ENCODE measurements at regions not wholly inside any gene's neighbourhood (a gene's known extent, or its start where the extent isn't known, plus 50 kb on each side); places are given as distances from the start of the nearest gene placed in this dataset.
A peak's percentile ranks its signal among the peaks of the same experiment; 100 is the strongest.

DNA sequence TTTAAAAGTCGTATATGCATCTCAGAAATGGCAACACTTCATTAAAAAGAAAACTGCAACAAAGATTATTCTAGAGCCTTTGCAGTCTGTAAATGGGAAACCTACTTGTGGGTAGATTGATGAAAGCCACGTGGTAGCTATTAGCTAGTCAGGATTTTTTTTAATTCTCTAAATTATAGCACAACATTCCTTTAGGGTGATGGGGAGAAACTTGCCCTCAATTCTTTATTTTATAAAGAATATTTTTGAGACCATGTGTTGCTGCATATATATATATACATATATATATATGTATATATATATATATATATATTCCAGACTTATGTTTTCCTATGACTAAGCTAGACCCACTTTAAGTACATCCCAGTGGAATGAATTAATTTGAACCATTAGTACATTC is 118.0 kb downstream of the PPP1R3A start:
- no peak for DNase-seq (ENCODE audit: low read depth)
- H3K4me3 ChIP-seq (ENCODE audit: low read length), result no peak overlapping the region
- TF ChIP-seq, protein P1, sequence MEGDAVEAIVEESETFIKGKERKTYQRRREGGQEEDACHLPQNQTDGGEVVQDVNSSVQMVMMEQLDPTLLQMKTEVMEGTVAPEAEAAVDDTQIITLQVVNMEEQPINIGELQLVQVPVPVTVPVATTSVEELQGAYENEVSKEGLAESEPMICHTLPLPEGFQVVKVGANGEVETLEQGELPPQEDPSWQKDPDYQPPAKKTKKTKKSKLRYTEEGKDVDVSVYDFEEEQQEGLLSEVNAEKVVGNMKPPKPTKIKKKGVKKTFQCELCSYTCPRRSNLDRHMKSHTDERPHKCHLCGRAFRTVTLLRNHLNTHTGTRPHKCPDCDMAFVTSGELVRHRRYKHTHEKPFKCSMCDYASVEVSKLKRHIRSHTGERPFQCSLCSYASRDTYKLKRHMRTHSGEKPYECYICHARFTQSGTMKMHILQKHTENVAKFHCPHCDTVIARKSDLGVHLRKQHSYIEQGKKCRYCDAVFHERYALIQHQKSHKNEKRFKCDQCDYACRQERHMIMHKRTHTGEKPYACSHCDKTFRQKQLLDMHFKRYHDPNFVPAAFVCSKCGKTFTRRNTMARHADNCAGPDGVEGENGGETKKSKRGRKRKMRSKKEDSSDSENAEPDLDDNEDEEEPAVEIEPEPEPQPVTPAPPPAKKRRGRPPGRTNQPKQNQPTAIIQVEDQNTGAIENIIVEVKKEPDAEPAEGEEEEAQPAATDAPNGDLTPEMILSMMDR (conservative IDR thresholded peaks at IDR 0.05; ENCODE audit: low read depth, low read length), result no peak

DNA sequence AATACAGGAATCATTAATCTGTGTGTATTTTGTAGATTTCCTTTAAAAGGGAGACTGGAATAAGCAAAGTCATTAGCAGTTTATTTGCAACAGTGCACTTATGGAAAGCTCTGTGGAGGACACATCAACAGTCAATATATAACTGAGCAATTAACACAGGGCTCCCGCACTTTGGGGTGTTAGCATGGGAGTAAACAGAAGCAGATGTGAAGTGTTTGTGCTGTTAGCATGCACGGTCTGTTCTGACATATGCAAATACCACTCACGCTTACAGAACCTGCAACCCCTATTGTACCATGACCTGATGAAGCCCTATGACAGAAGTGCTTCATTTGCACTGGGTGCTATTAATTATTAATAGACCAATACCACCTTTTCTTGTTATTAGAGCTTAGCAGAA is 118.9 kb downstream of the PPP1R3A start:
- H3K4me3 ChIP-seq (ENCODE audit: low read length), result no peak overlapping the region
- DNase-seq (ENCODE audit: low read depth), result no peak
- TF ChIP-seq, protein P1 (conservative IDR thresholded peaks at IDR 0.05; ENCODE audit: low read depth, low read length), result no peak

DNA sequence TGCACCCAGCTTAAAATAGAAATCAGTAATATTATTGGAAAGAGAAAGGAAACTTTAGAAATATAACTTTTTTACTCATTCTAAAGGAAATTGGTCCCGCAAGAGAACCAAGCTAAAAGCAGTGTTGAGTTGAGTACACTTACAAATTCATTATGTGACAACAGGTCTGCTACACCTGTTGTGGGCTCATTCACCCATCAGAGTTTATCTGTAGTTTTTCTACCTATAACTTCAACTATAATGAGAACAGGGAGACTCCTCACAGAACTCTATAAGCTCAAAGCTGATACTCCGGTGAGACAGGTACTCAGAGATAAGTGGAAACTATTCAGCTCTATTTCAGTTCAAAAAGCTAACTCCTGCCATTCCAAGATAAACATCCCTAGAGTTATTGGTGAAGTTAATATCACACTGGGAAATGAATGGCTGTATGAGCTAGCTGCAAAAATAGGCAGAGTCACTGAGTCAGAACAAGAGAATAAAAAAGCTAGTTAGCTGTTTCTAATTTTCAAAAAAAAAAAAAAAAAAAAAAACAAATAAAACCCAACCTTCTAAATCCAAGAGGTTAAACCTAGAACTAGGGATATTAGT is 121.3 kb downstream of the PPP1R3A start:
- no peak for DNase-seq (ENCODE audit: low read depth)
- no peak overlapping the region for H3K4me3 ChIP-seq (ENCODE audit: low read length)
- TF ChIP-seq, protein P1 (conservative IDR thresholded peaks at IDR 0.05; ENCODE audit: low read depth, low read length), result no peak

DNA sequence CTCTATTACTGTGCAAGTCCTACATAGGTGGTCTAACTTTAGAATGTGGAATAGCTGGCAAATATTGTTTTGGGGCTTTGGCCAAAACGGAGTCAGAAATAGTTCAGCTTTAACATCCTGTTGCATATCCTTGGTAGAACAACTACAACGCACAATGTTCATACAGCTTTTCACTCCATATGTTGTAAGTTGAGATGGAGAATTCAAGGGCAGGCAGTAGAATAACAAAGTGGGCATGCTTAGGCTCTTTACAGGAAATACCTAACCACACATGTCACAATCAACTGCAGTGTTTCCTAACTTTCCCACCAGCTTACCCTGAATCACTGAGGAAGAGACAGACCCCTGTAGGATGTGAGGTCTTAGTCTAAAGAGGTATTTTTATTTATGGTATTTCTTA is 122.3 kb downstream of the PPP1R3A start:
- DNase-seq (ENCODE audit: low read depth), result peak; percentile 39
- no peak overlapping the region for H3K4me3 ChIP-seq (ENCODE audit: low read length)
- TF ChIP-seq, protein P1 (conservative IDR thresholded peaks at IDR 0.05; ENCODE audit: low read depth, low read length), result no peak

DNA sequence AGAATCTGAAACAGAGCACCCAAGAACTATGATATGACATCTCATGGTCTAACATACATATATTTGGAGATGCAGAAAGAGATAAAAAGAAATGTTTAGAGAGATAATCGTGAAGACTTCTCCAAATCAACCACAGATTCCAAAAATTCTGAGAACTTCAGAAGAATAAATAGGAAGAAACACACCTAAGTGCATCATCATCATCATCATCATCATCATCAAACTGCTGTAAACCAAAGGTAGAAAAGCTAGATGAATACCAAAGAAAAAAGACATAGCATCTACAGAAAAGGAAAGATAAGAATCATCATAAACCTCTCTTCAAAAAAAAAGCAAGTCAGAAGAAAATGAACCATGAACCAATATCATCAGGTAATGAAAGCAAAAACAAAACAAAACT is 124.2 kb downstream of the PPP1R3A start:
- TF ChIP-seq, protein P1 (conservative IDR thresholded peaks at IDR 0.05; ENCODE audit: low read depth, low read length), result no peak
- DNase-seq (ENCODE audit: low read depth), result no peak
- H3K4me3 ChIP-seq (ENCODE audit: low read length), result no peak overlapping the region

DNA sequence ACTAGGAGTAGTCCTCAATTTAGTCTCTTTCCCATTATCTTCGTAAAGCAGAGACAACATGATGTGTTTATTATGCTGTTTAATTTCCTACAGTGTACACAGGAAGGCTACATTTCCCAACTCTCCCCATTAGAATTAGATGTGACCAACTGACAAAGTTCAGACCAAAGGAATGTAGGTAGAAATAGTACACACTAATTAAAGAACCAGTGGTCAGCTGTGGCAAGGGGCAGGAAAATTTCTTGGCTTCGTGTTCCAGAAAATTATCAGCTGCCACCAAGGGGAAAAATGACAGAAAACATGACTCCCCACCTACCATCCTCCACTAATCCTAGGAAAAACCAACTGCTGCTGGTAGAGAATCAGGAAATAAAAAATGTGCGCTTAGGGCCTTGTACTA is 125.6 kb downstream of the PPP1R3A start:
- DNase-seq (ENCODE audit: low read depth), result no peak
- TF ChIP-seq, protein P1 (conservative IDR thresholded peaks at IDR 0.05; ENCODE audit: low read depth, low read length), result no peak
- no peak overlapping the region for H3K4me3 ChIP-seq (ENCODE audit: low read length)

DNA sequence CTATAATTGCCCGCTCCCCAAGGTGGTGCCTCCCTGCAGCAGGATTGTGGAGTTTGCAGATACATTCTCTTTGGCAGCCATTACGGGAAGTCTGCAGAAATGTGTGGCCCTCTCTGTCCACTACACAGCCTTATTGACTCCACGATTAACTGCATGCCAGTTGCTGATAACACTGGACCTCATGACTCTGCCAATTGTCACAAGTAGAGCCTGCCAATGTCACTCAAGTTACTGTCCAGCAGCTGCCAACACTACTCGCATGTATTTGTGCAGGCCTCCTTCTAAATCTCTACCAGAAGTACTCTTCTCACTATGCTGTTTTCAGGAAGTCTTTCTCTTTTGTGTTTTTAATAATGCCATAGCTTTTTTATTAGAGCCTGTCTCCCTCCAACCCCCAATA is 128.8 kb downstream of the PPP1R3A start:
- no peak for DNase-seq (ENCODE audit: low read depth)
- TF ChIP-seq, protein P1 (conservative IDR thresholded peaks at IDR 0.05; ENCODE audit: low read depth, low read length), result no peak
- H3K4me3 ChIP-seq (ENCODE audit: low read length), result no peak overlapping the region
